GM12878 (cell line): ENCODE measurements at regions not wholly inside any gene's neighbourhood (a gene's known extent, or its start where the extent isn't known, plus 50 kb on each side); places are given as distances from the start of the nearest gene placed in this dataset.

ENCODE experiments used
- IRF3 ChIP-seq: fragments of 450-650 bp; IDR thresholded peaks from 2 replicates; pipeline ENCODE4 v1.6.1; 2014; ENCODE audit warnings: mild to moderate bottlenecking
- POLR2AphosphoS5 ChIP-seq: IDR thresholded peaks from 2 replicates; pipeline ENCODE4 v1.6.1; 2011; ENCODE audit warnings: mild to moderate bottlenecking, low read length, inconsistent platforms
- RCOR1 ChIP-seq: conservative IDR thresholded peaks from 2 replicates; pipeline ENCODE4 v1.6.1; 2012; ENCODE audit warnings: low read depth, low read length, improper control_type of control experiment
- TCF3 ChIP-seq: IDR thresholded peaks from 2 replicates; pipeline ENCODE4 v1.6.1; 2012; ENCODE audit warnings: low read depth, mild to moderate bottlenecking, low read length, borderline replicate concordance; ENCODE audit not compliant: insufficient read depth
- TF ChIP-seq, protein P1 (sequence below), 3 experiments: IDR thresholded peaks in 2 of 3; conservative IDR thresholded peaks in 1 of 3; 2 replicates each; pipeline ENCODE4 v1.5.1; 2011; ENCODE audit warnings: low read depth in 3 of 3, low read length in 3 of 3, mild to moderate bottlenecking in 3 of 3, control low read depth in 2 of 3, moderate library complexity in 2 of 3, inconsistent platforms in 1 of 3, mixed read lengths in 1 of 3; ENCODE audit not compliant: control insufficient read depth in 2 of 3, insufficient read depth in 1 of 3; ENCODE audit errors: extremely low read depth in 1 of 3

DNA sequence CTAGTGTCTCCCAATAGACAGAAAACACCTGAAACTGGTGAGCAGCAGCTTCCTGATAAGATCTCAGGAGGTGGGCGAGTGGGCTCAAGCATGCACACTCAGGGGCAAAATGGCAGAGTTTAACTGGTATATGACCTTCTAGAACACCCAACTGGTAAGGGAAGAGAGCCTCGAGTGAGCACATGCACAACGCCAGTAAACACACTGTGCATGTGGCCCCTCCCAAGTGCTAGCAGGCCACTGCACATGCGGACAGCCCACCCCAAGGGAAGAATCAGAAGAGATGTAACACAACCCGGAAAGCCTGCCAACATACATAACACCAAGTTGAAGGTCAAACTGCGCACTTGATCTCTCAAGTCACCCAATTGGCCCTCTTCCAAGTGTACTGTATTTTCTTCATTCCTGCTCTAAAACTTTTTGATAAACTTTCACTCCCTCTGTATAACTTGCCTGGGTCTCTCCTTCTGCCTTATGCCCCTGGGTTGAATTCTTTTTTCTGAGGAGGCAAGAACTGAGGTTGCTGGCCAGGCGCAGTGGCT, 138.2 kb downstream of the GLUL start:
- TF ChIP-seq, protein P1, sequence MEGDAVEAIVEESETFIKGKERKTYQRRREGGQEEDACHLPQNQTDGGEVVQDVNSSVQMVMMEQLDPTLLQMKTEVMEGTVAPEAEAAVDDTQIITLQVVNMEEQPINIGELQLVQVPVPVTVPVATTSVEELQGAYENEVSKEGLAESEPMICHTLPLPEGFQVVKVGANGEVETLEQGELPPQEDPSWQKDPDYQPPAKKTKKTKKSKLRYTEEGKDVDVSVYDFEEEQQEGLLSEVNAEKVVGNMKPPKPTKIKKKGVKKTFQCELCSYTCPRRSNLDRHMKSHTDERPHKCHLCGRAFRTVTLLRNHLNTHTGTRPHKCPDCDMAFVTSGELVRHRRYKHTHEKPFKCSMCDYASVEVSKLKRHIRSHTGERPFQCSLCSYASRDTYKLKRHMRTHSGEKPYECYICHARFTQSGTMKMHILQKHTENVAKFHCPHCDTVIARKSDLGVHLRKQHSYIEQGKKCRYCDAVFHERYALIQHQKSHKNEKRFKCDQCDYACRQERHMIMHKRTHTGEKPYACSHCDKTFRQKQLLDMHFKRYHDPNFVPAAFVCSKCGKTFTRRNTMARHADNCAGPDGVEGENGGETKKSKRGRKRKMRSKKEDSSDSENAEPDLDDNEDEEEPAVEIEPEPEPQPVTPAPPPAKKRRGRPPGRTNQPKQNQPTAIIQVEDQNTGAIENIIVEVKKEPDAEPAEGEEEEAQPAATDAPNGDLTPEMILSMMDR (IDR thresholded peaks at IDR 0.05 in 2 of 3, conservative IDR thresholded peaks at IDR 0.05 in 1 of 3; ENCODE audit: control insufficient read depth in 2 of 3, extremely low read depth in 1 of 3, insufficient read depth in 1 of 3, low read depth in 3 of 3, low read length in 3 of 3), result no peak
- TF ChIP-seq IRF3 (no peak), RCOR1 (no peak), POLR2AphosphoS5 (no peak), TCF3 (no peak)
